HG03432 (cell line): ENCODE measurements at regions not wholly inside any gene's neighbourhood (a gene's known extent, or its start where the extent isn't known, plus 50 kb on each side); places are given as distances from the start of the nearest gene placed in this dataset.
"Not testable (repeated sequence)": the region's sequence is repeated elsewhere in the genome, so short reads cannot be mapped to it uniquely, and the experiment has no call there.

Source experiments
- ATAC-seq: cut with Tn5 transposase; IDR thresholded peaks from one replicate; pipeline ENCODE4 v1.9.1; 2021; ENCODE audit warnings: mild to moderate bottlenecking, moderate library complexity; ENCODE audit not compliant: unreplicated experiment

DNA sequence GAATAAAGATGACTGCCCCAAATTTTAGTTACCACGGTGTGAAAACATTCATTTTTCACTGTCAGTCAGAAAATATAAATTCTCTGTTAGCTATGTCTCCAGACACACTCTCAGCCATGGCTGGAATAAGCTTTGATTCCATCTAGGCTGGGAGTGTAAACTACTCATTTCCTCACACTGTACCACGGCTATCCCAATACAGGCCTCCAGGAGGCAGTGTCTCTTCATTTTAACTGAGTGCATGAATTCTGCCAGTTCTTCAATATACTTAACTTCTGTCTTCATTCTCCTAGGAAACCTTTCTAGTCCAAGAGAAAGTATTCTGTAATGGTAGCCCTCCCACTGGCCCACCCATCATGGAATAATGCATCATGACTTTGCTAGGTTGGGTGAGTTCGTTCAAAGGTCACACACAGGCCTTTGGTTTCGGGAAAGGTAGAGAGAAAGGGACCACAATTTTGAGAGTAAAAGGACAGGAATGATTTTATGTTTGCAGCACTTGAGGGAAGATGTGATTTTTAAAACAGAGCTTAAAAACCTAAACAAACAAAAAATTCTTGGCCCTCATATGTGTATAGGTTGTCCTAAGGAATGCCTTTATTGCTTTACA, 381.1 kb downstream of the SEC23A start:
- ATAC-seq, result peak; percentile 92

DNA sequence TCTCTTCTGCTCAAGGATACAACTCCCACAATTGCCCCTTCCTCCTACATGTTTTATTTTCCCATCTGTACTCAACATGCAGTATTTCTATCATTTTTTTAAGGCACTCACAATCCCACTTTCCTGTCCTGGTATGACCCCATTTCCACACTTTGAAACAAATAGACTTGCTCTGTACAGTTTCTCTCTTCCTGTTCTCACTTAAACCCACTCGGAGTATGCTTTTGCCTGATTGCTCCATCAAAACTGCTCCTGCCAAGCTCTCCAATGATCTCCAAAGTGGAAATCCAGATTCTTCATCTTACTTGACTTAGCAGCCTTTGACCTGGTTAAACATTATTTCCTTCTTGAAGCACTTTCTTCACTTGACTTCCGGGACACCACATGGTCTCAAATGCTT, 384.5 kb downstream of the SEC23A start:
- no peak for ATAC-seq

DNA sequence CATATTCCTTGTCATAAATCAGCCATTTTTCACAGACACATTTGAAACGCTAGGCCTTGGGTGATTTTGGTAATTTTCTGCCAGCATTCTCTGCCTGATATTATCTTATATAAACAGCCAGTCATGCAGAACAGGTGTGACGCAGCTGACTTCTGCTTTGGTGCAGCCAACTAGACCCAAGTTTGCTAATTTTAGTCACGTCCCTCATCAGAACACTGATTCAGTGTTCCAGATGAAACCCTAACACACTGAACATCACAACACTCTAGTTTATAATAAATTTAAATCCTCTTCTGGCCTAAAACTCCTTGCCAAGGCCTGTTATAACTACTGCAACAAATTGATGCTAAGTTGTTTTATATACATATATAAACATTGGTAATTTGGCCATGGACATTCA, 386.1 kb downstream of the SEC23A start:
- ATAC-seq, result no peak

DNA sequence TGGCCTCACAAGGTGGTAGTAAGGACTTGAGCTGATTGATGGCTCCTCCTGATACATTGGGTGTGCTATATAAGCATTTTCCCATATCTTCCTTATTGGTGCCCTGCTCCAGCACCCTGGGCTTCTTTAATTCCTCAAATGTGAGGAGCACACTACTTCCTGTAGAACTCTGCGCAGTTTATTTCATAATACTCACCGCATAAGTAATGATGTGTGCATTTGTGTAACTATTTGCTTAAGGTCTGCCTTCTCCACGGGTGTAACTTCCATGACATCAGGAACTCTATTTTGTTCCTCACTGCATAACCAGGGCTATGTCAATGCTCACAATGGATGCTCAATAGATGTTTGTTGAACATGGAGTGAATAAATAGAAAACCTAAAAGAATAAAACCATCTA, 392.2 kb downstream of the SEC23A start:
- ATAC-seq, result no peak

DNA sequence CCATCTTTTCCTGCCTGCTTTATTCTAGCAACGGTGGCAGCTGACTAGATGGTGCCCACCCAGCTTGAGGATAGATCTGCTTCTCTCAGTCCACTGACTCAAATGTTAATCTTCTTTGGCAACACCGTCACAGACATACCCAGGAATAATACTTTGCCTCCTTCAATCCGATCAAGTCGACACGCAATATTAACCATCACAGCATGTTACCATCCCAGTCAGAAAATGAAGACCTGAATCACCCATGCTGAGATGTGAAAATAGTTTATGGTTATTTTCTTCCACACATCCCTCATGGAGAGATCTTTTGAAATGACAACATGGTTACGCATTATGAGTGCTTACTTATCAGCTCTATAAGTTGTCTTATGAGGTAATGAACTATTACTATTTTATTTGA, 392.8 kb downstream of the SEC23A start:
- ATAC-seq, result no peak

DNA sequence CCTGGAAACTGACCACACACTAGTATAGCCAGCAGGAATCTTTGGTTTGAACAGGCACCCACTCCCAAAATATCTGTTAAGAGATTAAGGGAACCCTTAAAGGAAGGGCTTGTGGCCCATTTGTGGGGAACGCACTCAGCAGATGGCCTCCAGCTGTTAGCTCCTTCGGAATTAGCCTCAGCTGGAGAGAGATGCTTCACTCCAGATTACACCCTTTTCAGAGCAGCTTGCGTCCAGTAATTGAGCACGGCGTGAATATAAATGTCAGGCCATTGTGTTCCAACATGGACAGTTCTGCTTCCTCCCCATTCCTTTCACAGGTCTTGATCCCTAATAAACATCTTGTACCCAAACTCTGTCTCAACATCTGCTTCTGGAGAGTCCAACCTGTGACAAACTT, 397.8 kb downstream of the SEC23A start:
- no peak for ATAC-seq

DNA sequence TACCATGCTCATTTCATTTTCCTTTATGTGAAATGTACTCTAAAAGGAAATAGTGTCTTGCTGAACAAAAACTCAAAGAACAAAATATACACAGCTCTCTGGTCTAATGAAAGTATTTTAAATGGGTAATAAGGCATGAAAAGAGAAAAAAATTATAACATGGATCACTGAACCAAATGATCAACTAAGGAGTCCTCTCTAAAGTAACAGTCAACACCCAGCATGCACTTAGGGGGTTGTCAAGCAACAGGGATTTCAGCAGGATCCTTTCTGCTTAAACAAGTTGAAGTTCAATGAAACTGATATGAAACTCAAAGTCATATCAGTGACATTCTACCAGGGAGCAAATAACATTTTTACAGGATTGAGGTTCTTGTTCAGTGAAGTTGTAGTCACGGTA, 398.8 kb downstream of the SEC23A start:
- ATAC-seq, result no peak

DNA sequence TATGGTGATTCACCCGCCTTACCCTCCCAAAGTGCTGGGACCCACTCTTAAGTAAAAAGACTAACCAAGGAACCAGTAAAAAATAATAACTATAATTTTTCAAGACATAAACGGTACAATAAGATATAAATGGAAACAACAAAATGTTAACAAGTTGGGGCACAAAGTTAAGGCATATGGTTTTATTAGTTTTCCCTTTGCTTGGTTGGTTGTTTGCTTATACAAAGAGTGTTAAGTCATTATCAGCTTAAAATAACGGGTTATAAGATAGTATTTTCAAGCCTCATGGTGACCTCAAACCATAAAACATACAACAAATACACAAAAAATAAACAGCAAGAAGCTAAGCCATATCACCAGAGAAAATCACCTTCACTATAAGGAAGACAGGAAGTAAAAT, 406.1 kb downstream of the SEC23A start:
- ATAC-seq, result no peak

DNA sequence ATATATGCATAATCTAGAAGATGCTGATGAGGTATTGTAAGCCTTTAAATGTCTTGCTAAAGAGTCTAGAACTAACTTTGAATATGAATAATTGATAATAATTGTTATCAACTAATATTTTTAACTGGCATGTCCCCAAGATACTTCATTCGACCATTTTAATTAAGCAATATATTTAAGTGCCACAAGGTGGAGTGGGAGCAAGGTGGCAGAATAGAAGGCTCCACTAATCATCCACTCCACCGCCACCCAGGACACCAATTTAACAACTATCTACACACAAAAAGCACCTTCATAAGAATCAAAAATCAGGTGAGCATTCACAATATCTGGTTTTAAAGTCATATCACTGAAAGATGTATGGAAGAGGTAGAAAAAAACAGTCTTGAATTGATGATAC, 409.6 kb downstream of the SEC23A start:
- ATAC-seq, result no peak

DNA sequence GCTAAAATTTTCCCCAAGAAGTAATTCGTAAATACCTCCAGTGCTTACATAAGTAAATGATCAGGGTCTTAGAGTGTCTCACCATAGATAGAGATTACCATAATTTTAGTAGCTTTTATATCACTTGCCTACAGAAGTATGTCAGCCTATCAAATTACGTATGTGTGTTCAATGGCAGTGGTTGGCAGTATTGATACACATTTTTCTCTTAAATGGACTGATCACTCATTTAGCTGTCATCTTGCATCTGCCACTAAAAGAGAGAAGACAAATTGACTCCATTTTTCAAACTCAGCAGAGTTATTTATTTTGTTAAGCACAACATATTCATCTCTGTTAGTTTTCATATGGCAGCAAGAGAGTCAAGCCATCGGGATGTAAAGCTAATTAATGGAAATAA, 413.1 kb upstream of the CLEC14A start:
- ATAC-seq, result no peak

DNA sequence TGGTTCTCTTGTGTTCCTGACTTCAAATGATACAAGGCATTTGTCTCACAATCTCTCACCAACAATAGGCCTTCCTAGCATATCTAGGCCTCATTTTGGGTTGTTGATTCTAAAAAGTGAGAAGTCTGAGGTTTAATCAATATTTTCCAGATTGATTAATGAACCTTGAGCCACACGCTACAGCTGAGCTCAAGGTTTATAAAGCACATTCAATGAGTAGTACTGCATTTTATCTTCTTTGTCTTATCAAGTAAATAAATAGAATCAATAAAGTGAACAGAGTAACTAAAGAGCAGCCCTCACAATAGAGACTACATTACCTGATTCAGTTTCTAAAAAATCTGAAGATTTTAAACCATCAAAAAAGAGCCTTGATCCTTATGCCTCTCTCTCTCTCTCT, 407.5 kb upstream of the CLEC14A start:
- no peak for ATAC-seq

DNA sequence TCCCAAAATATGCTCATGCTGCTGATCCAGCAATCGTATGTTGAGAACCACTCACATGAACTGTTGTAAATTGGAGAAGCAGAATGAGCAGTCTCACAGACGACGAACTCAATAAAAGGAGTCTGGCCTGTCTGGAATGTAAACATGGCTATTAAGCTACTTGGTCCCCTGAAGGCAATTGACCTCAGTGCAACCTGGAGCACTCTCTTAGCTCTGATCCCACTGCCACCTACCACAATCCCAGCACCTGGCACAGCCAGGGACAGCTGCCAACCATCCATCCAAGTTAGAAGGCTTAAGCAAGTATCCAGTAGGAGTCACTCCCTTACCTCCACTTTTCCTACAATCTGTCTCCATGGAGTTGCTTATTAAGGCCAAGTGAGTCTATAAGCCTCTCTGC, 406.9 kb upstream of the CLEC14A start:
- ATAC-seq, result no peak

DNA sequence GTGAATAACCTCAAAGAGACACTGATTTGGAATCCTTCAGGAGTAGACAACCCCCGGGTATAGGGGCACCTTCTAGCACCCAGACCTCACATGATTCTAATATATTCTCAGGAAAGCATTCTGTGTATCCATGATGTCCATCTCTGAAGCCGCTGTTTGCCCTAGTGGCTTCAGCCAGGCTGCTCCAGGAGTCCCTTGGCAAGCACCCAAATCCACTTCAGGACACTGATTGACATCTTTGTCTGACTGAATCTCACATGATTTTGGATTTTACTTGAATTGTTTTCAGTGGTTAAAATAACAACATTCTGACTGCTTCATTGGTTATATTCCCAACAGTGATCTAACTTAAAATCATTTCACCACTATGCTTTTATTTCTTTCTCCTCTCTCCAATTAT, 390.5 kb upstream of the CLEC14A start:
- no peak for ATAC-seq

DNA sequence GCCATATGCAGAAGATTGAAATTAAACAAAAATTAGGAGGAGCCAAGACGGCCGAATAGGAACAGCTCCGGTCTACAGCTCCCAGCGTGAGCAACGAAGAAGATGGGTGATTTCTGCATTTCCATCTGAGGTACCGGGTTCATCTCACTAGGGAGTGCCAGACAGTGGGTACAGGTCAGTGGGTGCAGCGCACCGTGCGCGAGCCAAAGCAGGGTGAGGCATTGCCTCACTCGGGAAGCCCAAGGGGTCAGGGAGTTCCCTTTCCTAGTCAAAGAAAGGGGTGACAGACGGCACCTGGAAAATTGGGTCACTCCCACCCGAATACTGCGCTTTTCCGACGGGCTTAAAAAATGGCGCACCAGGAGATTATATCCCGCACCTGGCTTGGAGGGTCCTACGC, 379.0 kb upstream of the CLEC14A start:
- ATAC-seq, result not testable (repeated sequence)

DNA sequence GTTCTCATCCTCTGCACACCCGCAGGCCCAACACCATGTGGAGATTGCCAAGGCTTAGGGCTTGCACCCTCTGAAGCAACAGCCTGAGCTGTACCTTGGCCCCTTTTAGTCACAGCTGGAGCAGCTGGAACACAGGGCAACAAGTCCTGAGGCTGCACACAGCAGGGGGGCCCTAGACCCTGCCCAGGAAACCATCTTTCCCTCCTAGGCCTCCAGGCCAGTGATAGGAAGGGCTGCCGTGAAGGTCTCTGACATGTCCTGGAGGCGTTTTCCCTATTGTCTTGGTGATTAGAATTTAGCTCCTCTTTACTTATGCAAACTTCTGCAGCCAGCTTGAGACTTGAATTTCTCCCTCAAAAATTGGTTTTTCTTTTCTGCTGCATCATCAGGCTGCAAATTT, 373.5 kb upstream of the CLEC14A start:
- no peak for ATAC-seq

DNA sequence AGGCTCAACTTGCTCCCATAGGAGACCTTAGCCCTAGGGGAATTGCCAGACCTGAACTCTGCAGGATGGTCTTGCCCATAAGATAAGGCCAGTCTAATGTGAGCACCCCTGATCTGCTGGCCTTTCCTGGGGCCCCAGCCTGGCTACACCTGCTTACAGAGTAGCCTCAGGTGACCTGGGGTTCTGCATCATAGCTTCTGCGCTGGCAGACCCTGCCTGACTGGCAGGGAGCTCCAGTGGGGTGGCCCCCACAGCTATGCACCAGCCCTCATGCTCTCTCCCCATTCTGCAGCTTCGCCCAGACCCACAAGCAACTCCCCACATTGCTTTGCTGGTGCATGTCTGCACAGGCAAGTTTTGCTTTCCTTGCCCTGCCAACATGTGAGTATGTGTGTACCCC, 371.3 kb upstream of the CLEC14A start:
- ATAC-seq, result no peak

DNA sequence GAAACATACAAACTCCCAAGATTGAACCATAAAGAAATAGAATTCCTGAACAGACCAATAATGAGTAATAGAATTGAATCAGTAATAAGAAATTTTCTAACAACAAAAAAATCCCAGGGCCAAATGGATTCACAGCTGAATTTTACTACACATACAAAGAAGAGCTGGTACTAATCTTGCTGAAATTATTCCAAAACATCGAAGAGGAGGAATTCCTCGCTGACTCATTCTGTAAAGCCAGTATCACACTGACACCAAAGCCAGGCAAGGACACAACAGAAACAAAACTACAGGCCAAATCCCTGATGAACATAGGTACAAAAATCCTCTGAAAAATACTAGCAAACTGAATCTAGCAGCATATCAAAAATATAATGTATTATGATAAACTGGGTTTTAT, 367.8 kb upstream of the CLEC14A start:
- no peak for ATAC-seq

DNA sequence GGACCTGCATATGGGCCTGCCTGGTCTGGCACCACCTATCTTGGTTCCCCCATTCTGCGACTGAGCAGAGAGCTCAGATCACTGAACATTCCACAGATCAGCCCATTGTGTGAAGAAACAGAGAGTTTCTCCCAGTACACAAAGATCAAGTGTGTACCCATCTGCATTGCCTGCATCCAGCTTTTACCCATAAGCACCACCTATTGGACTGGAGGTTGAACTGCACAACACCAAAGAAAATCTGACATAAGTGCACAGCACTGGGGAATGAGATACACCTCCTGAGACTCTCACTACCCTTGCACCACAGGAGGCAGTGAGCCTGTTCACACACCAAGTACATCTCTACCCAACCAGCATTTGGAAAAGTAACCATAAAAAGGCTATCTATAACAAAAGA, 362.6 kb upstream of the CLEC14A start:
- peak; percentile 75 for ATAC-seq

DNA sequence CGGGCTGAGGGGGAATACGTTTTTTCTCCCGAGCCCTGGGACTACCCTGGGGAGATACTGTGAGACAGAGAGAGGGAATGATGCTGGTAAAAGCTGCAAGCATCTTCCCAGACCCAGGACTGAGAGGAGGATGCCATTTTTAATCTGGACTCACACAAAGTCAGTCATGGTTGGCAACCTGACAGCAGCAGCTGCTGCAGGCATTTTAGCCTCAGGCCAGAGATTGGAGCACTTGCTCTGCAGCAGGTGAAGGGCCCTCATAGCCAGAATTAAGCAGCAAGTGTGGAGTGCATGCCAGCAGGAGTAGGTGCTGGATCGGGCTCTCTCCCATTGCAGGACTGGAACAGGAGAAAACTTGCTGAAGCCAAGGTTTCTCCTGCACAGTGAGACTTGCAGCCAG, 361.1 kb upstream of the CLEC14A start:
- no peak for ATAC-seq

DNA sequence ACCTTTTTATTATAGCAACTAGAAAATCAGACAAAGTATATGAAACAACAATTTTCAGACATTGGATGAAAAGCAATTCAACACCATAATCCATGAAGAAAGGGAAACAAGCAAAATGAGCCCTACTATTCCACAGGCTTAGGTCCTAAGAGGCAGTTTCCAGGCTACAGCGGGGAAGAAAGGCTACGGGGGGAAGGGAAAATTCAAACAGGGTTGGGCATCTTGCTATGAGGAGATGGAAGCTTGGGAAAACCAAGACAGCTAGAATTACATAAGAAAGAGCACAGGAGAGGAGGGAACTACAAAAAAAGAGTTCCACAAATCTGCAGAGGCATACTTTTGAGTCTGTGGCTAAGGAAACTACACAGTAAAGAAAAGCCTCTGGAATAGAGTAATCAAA, 356.0 kb upstream of the CLEC14A start:
- ATAC-seq, result no peak

DNA sequence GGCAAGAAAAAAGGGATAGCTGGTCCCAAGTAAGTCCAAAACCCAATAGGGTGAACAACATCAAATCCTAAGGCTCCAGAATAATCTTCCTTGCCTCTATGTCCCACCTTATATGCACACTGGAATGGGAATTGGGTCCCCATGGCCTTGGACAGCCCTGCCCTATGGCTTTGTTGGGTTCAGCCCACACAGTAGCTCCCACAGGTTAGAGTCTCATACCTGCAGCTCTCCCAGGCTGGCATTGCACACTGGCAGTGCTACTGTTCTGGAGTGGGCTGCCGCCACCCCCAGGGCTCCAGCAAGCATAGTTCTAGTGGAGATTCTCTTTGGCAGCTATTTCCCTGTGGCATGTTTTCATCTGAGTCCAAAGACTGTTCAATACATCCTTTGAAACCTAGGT, 352.4 kb upstream of the CLEC14A start:
- ATAC-seq, result no peak

DNA sequence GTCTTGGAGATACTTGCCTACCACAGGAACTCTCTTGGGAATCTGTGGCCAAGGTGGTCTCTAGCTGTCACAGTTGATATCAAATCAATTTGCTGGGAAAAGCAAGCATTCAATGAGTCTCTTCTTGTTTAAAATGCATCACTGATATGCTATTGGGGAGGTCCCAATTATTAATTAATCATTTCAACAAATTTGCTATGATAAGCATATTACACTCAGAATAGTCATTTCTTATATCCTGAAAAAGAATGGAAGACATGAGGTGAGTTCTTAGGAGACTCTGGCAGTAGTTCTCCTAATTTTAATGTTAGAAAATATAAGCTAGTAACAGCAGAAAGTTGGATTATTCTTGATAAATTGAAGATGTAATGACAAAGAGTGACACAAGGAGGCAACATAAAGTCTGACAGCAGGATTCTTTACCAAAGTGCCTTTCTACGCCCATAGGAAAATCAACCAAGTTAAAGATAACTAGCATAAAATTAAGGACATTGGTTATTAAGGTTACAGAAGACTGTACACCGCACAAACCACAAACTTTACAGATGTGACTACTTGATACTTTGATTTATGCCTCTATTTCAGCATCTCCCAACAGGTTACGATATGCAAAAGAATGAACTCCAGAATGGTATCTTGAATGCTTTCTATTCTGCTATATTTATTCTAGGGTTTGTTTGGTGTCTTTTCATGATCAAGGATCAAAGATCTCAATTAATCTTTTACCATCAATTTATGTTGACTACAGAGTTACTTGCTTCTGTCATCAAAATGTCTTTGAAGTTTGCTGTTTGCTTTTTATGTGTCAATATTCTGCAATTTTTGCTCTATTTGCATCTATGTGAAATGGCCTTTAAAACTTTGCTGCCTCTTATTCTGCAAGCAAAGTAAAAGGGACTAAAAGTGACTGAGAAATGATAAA, 349.6 kb upstream of the CLEC14A start:
- ATAC-seq, result no peak

DNA sequence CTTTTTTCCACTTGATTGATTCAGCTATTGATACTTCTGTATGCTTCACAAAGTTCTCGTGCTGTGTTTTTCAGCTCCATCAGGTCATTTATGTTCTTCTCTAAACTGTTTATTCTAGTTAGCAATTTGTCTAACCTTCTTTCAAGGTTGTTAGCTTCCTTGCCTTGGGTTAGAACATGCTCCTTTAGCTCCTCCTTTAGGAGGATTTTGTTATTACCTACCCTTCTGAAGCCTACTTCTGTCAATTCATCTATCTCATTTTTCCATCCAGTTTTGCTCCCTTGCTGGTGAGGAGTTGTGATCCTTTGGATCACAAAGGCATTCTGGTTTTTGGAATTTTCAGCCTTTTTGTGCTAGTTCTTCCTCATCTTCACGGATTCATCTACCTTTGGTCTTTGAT, 344.7 kb upstream of the CLEC14A start:
- not testable (repeated sequence) for ATAC-seq
